ENCODE measurements at regions not wholly inside any gene's neighbourhood (a gene's known extent, or its start where the extent isn't known, plus 50 kb on each side); places are given as distances from the start of the nearest gene placed in this dataset.

- Histone ChIP-seq H3K4me1 (replicated peaks; ENCODE audit: insufficient read depth) (no peaks in the 10 kb centered on the region), H3K79me2 (ENCODE audit: low read depth) (no peaks in the 10 kb centered on the region), H3K36me3 (ENCODE audit: low read depth) (no peaks in the 10 kb centered on the region), H3K27ac (no peak overlapping the region), H3F3A (ENCODE audit: insufficient read depth, low read depth) (no peaks in the 10 kb centered on the region), H3K4me2 (no peak overlapping the region), H3K27me3 (ENCODE audit: insufficient read depth, low read depth) (no peaks in the 10 kb centered on the region), H3K9me2 (ENCODE audit: insufficient read depth) (no peaks in the 10 kb centered on the region; the same call in 1 of the 2 replicates), H2AFZ (no peak overlapping the region), H3K4me3 (no peak overlapping the region), H3K9me3 (ENCODE audit: insufficient read depth, low read depth) (peaks cover 17% of the 10 kb centered on the region), H4K20me1 (ENCODE audit: insufficient read depth) (no peaks in the 10 kb centered on the region)
- ChIA-PET CTCF (no interaction called here), POLR2A (ENCODE audit: unreplicated experiment) (no interaction called here)
- BruUV-seq (replicated peaks) = no TSS peak
- intact Hi-C loops (cut with micrococcal nuclease; ENCODE audit: unreplicated experiment) = no loop called here
- TF ChIP-seq CTCF (conservative IDR thresholded peaks at IDR 0.05) (no peak), EZH2 (IDR thresholded peaks at IDR 0.05; ENCODE audit: low read depth) (no peak)
- DNase-seq = no peak
Observed at GRCh38 chr2:406231-406630, 118.3 kb upstream of the ALKAL2 start.

GRCh38 chr2:404581-404980, 116.7 kb upstream of the ALKAL2 start:
- no peaks in the 10 kb centered on the region for H3F3A ChIP-seq (ENCODE audit: insufficient read depth, low read depth)
- H4K20me1 ChIP-seq (ENCODE audit: insufficient read depth) = no peaks in the 10 kb centered on the region
- H3K4me1 ChIP-seq (replicated peaks; ENCODE audit: insufficient read depth) = no peaks in the 10 kb centered on the region
- DNase-seq = no peak
- intact Hi-C loops (cut with micrococcal nuclease; ENCODE audit: unreplicated experiment) = no loop called here
- H3K27me3 ChIP-seq (ENCODE audit: insufficient read depth, low read depth) = no peaks in the 10 kb centered on the region
- POLR2A ChIA-PET (ENCODE audit: unreplicated experiment) = no interaction called here
- no peak overlapping the region for H3K4me3 ChIP-seq
- H3K4me2 ChIP-seq = no peak overlapping the region
- H3K27ac ChIP-seq = no peak overlapping the region
- H3K9me3 ChIP-seq (ENCODE audit: insufficient read depth, low read depth) = peaks cover 17% of the 10 kb centered on the region
- no peaks in the 10 kb centered on the region; the same call in 1 of the 2 replicates for H3K9me2 ChIP-seq (ENCODE audit: insufficient read depth)
- no TSS peak for BruUV-seq (replicated peaks)
- CTCF ChIA-PET = no interaction called here
- no peaks in the 10 kb centered on the region for H3K79me2 ChIP-seq (ENCODE audit: low read depth)
- no peak for TF ChIP-seq CTCF (conservative IDR thresholded peaks at IDR 0.05)
- no peak for TF ChIP-seq EZH2 (IDR thresholded peaks at IDR 0.05; ENCODE audit: low read depth)
- no peak overlapping the region for H2AFZ ChIP-seq
- no peaks in the 10 kb centered on the region for H3K36me3 ChIP-seq (ENCODE audit: low read depth)

- TF ChIP-seq EZH2 (IDR thresholded peaks at IDR 0.05; ENCODE audit: low read depth) (no peak), CTCF (conservative IDR thresholded peaks at IDR 0.05) (no peak)
- Histone ChIP-seq H3K9me2 (ENCODE audit: insufficient read depth) (no peaks in the 10 kb centered on the region; the same call in 1 of the 2 replicates), H3K27me3 (ENCODE audit: insufficient read depth, low read depth) (no peaks in the 10 kb centered on the region), H3K79me2 (ENCODE audit: low read depth) (no peaks in the 10 kb centered on the region), H3K36me3 (ENCODE audit: low read depth) (no peaks in the 10 kb centered on the region), H3K4me3 (no peak overlapping the region), H4K20me1 (ENCODE audit: insufficient read depth) (no peaks in the 10 kb centered on the region), H3K4me1 (replicated peaks; ENCODE audit: insufficient read depth) (no peaks in the 10 kb centered on the region), H2AFZ (no peak overlapping the region), H3K27ac (no peak overlapping the region), H3F3A (ENCODE audit: insufficient read depth, low read depth) (no peaks in the 10 kb centered on the region), H3K4me2 (no peak overlapping the region), H3K9me3 (ENCODE audit: insufficient read depth, low read depth) (peaks cover 17% of the 10 kb centered on the region)
- POLR2A ChIA-PET (ENCODE audit: unreplicated experiment) = no interaction called here
- CTCF ChIA-PET = no interaction called here
- no TSS peak for BruUV-seq (replicated peaks)
- intact Hi-C loops (cut with micrococcal nuclease; ENCODE audit: unreplicated experiment) = no loop called here
- no peak for DNase-seq
Observed at GRCh38 chr2:403682-404081, 115.8 kb upstream of the ALKAL2 start.
